GM23248 (cell line): ENCODE measurements at regions not wholly inside any gene's neighbourhood (a gene's known extent, or its start where the extent isn't known, plus 50 kb on each side); places are given as distances from the start of the nearest gene placed in this dataset.

Experiments used
- EZH2 ChIP-seq: fragments of 200-600 bp; sonication (generic); IDR thresholded peaks from 2 replicates; pipeline ENCODE4 v1.6.1; 2018; ENCODE audit warnings: antibody characterized with exemption, mild to moderate bottlenecking; ENCODE audit not compliant: insufficient read depth, poor library complexity, severe bottlenecking
- EZH2phosphoT487 ChIP-seq: fragments of 200-600 bp; sonication (generic); IDR thresholded peaks from 2 replicates; pipeline ENCODE4 v1.6.1; 2018; ENCODE audit warnings: antibody characterized with exemption, moderate library complexity, mild to moderate bottlenecking, low read depth; ENCODE audit not compliant: insufficient read depth

DNA sequence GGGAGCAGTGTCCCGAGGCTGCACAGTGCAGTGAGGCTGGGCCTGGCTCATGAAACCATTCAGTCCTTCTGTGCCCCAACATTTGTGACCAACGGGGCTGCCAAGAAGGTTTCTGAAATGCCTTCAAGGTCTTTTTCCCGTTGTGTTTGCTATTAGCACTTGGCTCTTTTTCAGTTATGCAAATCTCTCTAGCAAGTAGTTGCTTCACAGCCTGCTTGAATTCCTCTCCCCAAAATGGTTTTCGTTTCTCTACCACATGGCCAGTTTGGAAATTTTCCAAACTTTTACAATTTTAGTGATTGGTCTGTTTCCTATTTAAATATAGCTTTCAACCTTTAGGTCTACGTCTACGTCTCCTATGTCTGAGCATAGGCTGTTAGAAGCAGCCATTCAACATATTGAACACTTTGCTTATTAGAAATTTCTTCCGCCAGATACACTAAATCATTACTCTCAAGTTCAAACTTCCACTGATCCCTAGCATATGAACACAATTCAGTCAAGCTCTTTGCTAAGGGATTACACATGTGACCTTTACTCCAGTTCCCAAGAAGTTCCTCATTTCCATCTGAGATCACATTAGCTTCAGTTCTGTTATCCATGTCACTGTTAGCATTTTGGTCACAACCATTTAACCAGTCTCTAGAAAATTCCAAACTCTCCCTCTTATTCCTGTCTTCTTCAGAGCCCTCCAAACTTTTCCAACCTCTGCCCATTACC, 901.8 kb downstream of the GLUD2 start:
- TF ChIP-seq EZH2phosphoT487 (no peak), EZH2 (no peak)
